BLaER1 treated with 17β-estradiol and CSF1 and Interleukin-3, amounts not matched to agents 10 nM and 100 nM (cell line): ENCODE measurements at regions not wholly inside any gene's neighbourhood (a gene's known extent, or its start where the extent isn't known, plus 50 kb on each side); places are given as distances from the start of the nearest gene placed in this dataset.
"Not testable (repeated sequence)": the region's sequence is repeated elsewhere in the genome, so short reads cannot be mapped to it uniquely, and the experiment has no call there.

ENCODE experiments used
- H3K27ac ChIP-seq, 11 experiments: shearing (Covaris generic); formaldehyde crosslinking; 2 replicates each; pipeline ENCODE4 v1.8.1; 2022
- H3K27me3 ChIP-seq, 11 experiments: shearing (Covaris generic); formaldehyde crosslinking; 2 replicates each; pipeline ENCODE4 v1.8.1; 2022
- H3K36me3 ChIP-seq, 11 experiments: shearing (Covaris generic); formaldehyde crosslinking; 2 replicates each; pipeline ENCODE4 v1.8.1; 2022
- H3K4me1 ChIP-seq, 10 experiments: shearing (Covaris generic); formaldehyde crosslinking; 2 replicates each; pipeline ENCODE4 v1.8.1; 2022
- H3K4me2 ChIP-seq, 11 experiments: shearing (Covaris generic); formaldehyde crosslinking; 2 replicates each; pipeline ENCODE4 v1.8.1; 2022
- H3K4me3 ChIP-seq, 10 experiments: shearing (Covaris generic); formaldehyde crosslinking; 2 replicates each; pipeline ENCODE4 v1.8.1; 2022
- H3K9ac ChIP-seq, 11 experiments: shearing (Covaris generic); formaldehyde crosslinking; 2 replicates each; pipeline ENCODE4 v1.8.1; 2022
- H3K9me3 ChIP-seq, 11 experiments: shearing (Covaris generic); formaldehyde crosslinking; replicated peaks in 1 of 11; 2 replicates each; pipeline ENCODE4 v1.8.1; 2022
- H4K20me1 ChIP-seq, 11 experiments: shearing (Covaris generic); formaldehyde crosslinking; 2 replicates each; pipeline ENCODE4 v1.8.1; 2022
- Cebpa-rat ChIP-seq, 11 experiments: shearing (Covaris generic); IDR thresholded peaks; 2 replicates each; pipeline ENCODE4 v1.8.1; 2022

- H3K4me2 ChIP-seq = no peak overlapping the region
- no peaks in the 10 kb centered on the region for H4K20me1 ChIP-seq
- no peaks in the 10 kb centered on the region for H3K9me3 ChIP-seq
- H3K36me3 ChIP-seq = no peaks in the 10 kb centered on the region
- H3K4me1 ChIP-seq = no peaks in the 10 kb centered on the region
- no peak overlapping the region for H3K9ac ChIP-seq
- H3K27ac ChIP-seq = no peak overlapping the region
- H3K27me3 ChIP-seq = no peaks in the 10 kb centered on the region
- H3K4me3 ChIP-seq = no peak overlapping the region
- TF ChIP-seq Cebpa-rat (IDR thresholded peaks at IDR 0.05) = no peak
These were observed 234.1 kb upstream of the IGFBP7 start for GRCh38 chr4:57344296-57344695.

GRCh38 chr4:57342411-57342810 lies 232.2 kb upstream of the IGFBP7 start:
- H3K27me3 ChIP-seq = no peaks in the 10 kb centered on the region
- TF ChIP-seq Cebpa-rat (IDR thresholded peaks at IDR 0.05) = no peak
- no peak overlapping the region for H3K9ac ChIP-seq
- no peak overlapping the region for H3K27ac ChIP-seq
- H3K4me3 ChIP-seq = no peak overlapping the region
- no peaks in the 10 kb centered on the region for H3K4me1 ChIP-seq
- H3K4me2 ChIP-seq = no peak overlapping the region
- no peaks in the 10 kb centered on the region for H4K20me1 ChIP-seq
- H3K36me3 ChIP-seq = no peaks in the 10 kb centered on the region
- H3K9me3 ChIP-seq = no peaks in the 10 kb centered on the region

GRCh38 chr4:57338861-57339260 lies 228.7 kb upstream of the IGFBP7 start:
- not testable (repeated sequence) for H4K20me1 ChIP-seq, H3K4me1 ChIP-seq, H3K27ac ChIP-seq, H3K4me3 ChIP-seq, H3K36me3 ChIP-seq, H3K9ac ChIP-seq, H3K4me2 ChIP-seq, H3K27me3 ChIP-seq, H3K9me3 ChIP-seq

- H3K27ac ChIP-seq = no peak overlapping the region
- no peak for TF ChIP-seq Cebpa-rat (IDR thresholded peaks at IDR 0.05)
- no peaks in the 10 kb centered on the region; a peak in 1 of 20 replicates for H3K4me1 ChIP-seq
- H3K4me2 ChIP-seq = no peak overlapping the region
- H3K4me3 ChIP-seq = no peak overlapping the region
- no peaks in the 10 kb centered on the region for H3K27me3 ChIP-seq
- H4K20me1 ChIP-seq = no peaks in the 10 kb centered on the region
- H3K9ac ChIP-seq = no peak overlapping the region
- H3K9me3 ChIP-seq = no peaks in the 10 kb centered on the region
- H3K36me3 ChIP-seq = no peaks in the 10 kb centered on the region
These were observed 223.5 kb upstream of the IGFBP7 start for GRCh38 chr4:57333684-57334083.

DNA sequence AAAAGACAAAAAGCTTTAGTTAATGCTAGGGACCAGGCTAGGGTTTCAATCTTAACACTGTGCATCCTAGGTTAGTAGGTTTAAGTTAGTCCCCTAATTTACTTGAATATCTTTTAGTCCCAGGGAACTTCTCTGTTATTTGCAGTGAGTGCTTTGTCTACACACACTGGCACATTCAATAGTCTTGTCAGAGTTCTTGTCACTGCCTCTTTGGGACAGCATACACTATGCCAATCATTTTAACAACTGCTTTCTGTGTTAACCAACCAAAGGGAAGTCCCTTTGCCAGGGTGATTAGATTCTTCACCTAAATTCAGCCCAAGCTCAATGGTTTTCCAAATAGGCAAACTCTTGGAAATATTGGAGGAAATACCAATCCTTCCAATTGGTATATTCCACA lies 221.8 kb upstream of the IGFBP7 start:
- H3K9ac ChIP-seq = no peak overlapping the region
- H3K27me3 ChIP-seq = no peaks in the 10 kb centered on the region
- H3K36me3 ChIP-seq = no peaks in the 10 kb centered on the region
- no peak overlapping the region for H3K4me3 ChIP-seq
- no peaks in the 10 kb centered on the region for H4K20me1 ChIP-seq
- H3K27ac ChIP-seq = no peak overlapping the region
- H3K4me1 ChIP-seq = no peaks in the 10 kb centered on the region; a peak in 1 of 20 replicates
- H3K4me2 ChIP-seq = no peak overlapping the region
- no peaks in the 10 kb centered on the region for H3K9me3 ChIP-seq
- no peak for TF ChIP-seq Cebpa-rat (IDR thresholded peaks at IDR 0.05)

DNA sequence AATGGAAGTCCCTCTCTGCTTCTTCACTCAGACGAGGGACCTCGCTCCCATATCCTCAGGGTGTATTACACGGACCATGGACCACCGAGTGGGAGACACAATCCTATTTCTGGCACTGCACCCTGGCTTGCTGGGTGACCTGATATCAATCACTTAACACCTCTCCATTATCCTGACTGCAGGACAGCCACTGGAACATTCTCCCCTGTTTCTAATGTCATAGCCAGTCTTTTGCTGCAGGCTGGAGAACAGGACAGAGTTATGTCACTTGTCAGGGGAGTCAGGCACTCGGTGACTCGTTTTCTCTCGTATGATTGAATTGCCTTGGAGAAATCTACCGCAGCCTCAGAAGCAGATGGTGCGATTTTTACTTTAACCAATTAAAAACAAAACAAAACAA lies 219.1 kb upstream of the IGFBP7 start:
- Histone ChIP-seq H3K27me3 (no peaks in the 10 kb centered on the region), H3K36me3 (no peaks in the 10 kb centered on the region), H3K27ac (no peak overlapping the region), H3K9me3 (no peaks in the 10 kb centered on the region), H3K9ac (no peak overlapping the region), H3K4me2 (no peak overlapping the region), H3K4me3 (no peak overlapping the region), H4K20me1 (no peaks in the 10 kb centered on the region), H3K4me1 (no peaks in the 10 kb centered on the region)
- TF ChIP-seq Cebpa-rat (IDR thresholded peaks at IDR 0.05) = no peak

- Histone ChIP-seq H3K9ac (no peak overlapping the region), H3K27ac (no peak overlapping the region), H3K4me2 (no peak overlapping the region), H3K27me3 (no peaks in the 10 kb centered on the region), H3K36me3 (no peaks in the 10 kb centered on the region), H3K9me3 (no peaks in the 10 kb centered on the region), H3K4me1 (peaks cover 0 to 13% (median 10%) of the 10 kb centered on the region in 10 experiments; a peak in 13 of 20 replicates), H3K4me3 (no peak overlapping the region), H4K20me1 (no peaks in the 10 kb centered on the region)
- no peak for TF ChIP-seq Cebpa-rat (IDR thresholded peaks at IDR 0.05)
These were observed 214.6 kb upstream of the IGFBP7 start for GRCh38 chr4:57324673-57325307.

GRCh38 chr4:57320849-57321248 lies 210.7 kb upstream of the IGFBP7 start:
- no peak for TF ChIP-seq Cebpa-rat (IDR thresholded peaks at IDR 0.05)
- Histone ChIP-seq H3K9ac (no peak overlapping the region), H3K36me3 (no peaks in the 10 kb centered on the region), H3K4me2 (no peak overlapping the region), H3K27ac (no peak overlapping the region), H3K4me3 (no peak overlapping the region), H4K20me1 (no peaks in the 10 kb centered on the region), H3K9me3 (no peaks in the 10 kb centered on the region), H3K4me1 (peaks cover 0 to 13% (median 10%) of the 10 kb centered on the region in 10 experiments; a peak in 13 of 20 replicates), H3K27me3 (no peaks in the 10 kb centered on the region)

DNA sequence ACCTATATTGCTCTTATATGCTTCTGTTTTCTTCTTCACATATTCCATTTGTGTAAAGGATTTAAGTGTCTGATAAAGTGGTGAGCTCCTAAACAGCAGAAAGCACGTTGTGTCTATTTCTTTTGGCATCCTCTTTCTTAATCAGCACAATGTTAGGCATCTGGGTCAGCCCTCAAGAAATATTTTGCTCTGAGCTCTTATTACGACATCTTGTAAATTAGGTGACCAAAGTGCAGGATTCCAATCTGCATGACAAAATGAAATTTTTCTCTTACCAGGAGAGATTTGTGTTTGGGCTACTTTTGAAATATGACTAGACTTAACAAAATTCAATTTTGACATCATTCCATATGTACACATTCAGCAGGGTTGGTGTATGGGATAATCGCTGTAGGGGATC lies 210.0 kb upstream of the IGFBP7 start:
- Histone ChIP-seq H3K27ac (no peak overlapping the region), H3K4me3 (no peak overlapping the region), H4K20me1 (no peaks in the 10 kb centered on the region), H3K9me3 (no peaks in the 10 kb centered on the region), H3K9ac (no peak overlapping the region), H3K36me3 (no peaks in the 10 kb centered on the region), H3K4me1 (peaks cover 0 to 13% (median 10%) of the 10 kb centered on the region in 10 experiments; a peak in 13 of 20 replicates), H3K27me3 (no peaks in the 10 kb centered on the region), H3K4me2 (peak overlapping the region in 2 of 11 experiments; percentile 5 to 19; a peak in 2 of 22 replicates)
- TF ChIP-seq Cebpa-rat (IDR thresholded peaks at IDR 0.05) = no peak

DNA sequence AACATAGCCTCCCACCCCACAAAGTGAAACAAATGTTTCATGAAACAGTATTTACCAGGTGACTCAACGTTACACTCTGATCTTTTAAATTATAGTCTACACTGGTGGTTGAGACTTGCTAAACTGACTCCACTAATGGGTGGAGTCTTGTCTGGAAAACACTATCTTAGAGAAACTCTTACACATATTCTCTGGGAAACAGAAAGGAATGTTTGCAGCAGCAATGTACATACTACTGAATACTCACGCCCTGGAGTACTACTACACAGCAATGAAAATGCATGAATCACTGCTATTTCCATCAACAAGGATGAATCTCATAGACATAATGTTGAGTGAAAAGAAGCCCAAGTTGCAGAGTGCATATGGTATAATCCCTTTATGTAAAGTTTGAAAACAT lies 208.5 kb upstream of the IGFBP7 start:
- H3K36me3 ChIP-seq = no peaks in the 10 kb centered on the region
- peaks cover 0 to 13% (median 10%) of the 10 kb centered on the region in 10 experiments; a peak in 13 of 20 replicates for H3K4me1 ChIP-seq
- H3K4me3 ChIP-seq = no peak overlapping the region
- H3K27me3 ChIP-seq = no peaks in the 10 kb centered on the region
- no peaks in the 10 kb centered on the region for H4K20me1 ChIP-seq
- TF ChIP-seq Cebpa-rat (IDR thresholded peaks at IDR 0.05) = no peak
- H3K9ac ChIP-seq = no peak overlapping the region
- H3K27ac ChIP-seq = no peak overlapping the region
- H3K9me3 ChIP-seq = no peaks in the 10 kb centered on the region
- H3K4me2 ChIP-seq = no peak overlapping the region
